ENCODE measurements at regions not wholly inside any gene's neighbourhood (a gene's known extent, or its start where the extent isn't known, plus 50 kb on each side); places are given as distances from the start of the nearest gene placed in this dataset.
"Not testable (repeated sequence)": the region's sequence is repeated elsewhere in the genome, so short reads cannot be mapped to it uniquely, and the experiment has no call there.

DNA sequence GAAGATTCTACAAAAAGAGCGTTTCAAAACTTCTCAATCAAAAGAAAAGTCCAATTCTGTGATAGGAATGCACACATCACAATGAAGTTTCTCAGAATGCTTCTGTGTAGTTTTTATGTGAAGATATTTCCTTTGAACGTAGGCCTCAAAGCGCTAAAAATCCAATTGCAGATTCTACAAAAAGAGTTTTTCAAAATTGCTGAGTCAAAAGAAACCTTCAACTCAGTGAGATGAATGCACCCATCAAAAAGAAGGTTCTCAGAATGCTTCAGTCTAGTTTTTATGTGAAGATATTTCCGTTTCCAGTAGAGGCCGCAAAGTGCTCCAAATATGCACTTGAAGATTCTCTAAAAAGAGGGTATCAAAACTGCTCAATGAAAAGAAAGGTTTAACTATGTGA, 319.7 kb upstream of the DEFB115 start:
- DNase-seq (ENCODE audit: low spot score): no peak
- TF ChIP-seq, protein P1, sequence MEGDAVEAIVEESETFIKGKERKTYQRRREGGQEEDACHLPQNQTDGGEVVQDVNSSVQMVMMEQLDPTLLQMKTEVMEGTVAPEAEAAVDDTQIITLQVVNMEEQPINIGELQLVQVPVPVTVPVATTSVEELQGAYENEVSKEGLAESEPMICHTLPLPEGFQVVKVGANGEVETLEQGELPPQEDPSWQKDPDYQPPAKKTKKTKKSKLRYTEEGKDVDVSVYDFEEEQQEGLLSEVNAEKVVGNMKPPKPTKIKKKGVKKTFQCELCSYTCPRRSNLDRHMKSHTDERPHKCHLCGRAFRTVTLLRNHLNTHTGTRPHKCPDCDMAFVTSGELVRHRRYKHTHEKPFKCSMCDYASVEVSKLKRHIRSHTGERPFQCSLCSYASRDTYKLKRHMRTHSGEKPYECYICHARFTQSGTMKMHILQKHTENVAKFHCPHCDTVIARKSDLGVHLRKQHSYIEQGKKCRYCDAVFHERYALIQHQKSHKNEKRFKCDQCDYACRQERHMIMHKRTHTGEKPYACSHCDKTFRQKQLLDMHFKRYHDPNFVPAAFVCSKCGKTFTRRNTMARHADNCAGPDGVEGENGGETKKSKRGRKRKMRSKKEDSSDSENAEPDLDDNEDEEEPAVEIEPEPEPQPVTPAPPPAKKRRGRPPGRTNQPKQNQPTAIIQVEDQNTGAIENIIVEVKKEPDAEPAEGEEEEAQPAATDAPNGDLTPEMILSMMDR (IDR thresholded peaks at IDR 0.05; ENCODE audit: borderline replicate concordance, control extremely low read depth, extremely low read depth, insufficient read depth, missing control alignments): no peak
- in situ Hi-C loops (cut with MboI; ENCODE audit: low sequenced_read_pairs, unreplicated experiment): no loop called here

DNA sequence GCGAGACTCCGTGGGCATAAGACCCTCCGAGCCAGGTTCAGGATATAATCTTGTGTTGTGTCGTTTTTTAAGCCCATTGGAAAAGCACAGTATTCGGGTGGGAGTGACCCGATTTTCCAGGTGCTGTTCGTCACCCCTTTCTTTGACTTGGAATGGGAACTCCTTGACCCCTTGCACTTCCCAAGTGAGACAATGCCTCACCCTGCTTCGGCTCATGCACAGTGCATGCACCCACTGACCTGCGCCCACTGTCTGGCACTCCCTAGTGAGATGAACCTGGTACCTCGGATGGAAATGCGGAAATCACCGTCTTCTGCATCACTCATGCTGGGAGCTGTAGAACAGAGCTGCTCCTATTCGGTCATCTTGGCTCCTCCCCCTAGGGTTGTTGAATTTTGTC, 307.7 kb upstream of the DEFB115 start:
- TF ChIP-seq, protein P1 (IDR thresholded peaks at IDR 0.05; ENCODE audit: borderline replicate concordance, control extremely low read depth, extremely low read depth, insufficient read depth, missing control alignments): no peak
- DNase-seq (ENCODE audit: low spot score): no peak
- in situ Hi-C loops (cut with MboI; ENCODE audit: low sequenced_read_pairs, unreplicated experiment): no loop called here

DNA sequence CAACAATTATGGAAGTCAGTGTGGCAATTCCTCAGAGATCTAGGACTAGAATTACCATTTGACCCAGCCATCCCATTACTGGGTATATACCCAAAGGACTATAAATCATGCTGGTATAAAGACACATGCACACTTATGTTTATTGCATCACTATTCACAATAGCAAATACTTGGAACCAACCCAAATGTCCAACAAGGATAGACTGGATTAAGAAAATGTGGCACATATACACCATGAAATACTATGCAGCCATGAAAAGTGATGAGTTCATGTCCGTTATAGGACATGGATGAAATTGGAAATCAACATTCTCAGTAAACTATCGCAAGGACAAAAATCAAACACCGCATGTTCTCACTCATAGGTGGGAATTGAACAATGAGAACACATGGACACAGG, 306.4 kb upstream of the DEFB115 start:
- DNase-seq (ENCODE audit: low spot score); in situ Hi-C loops (cut with MboI; ENCODE audit: low sequenced_read_pairs, unreplicated experiment): not testable (repeated sequence)

DNA sequence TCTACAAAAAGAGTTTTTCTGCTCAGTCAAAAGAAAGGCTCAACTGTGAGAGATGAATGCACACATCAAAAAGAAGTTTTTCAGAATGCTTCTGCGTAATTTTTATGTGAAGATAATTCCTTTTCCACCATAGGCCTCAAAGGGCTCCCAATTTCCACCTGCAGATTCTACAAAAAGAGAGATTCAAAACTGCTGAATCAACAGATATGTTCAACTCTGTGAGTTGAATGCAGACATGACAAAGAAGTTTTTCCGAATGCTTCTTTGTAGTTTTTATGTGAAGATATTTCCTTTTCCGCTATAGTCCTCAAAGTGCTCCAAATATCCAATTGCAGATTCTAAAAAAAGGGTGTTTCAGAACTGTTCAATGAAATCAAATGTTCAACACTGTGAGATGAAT, 300.8 kb upstream of the DEFB115 start:
- in situ Hi-C loops (cut with MboI; ENCODE audit: low sequenced_read_pairs, unreplicated experiment); DNase-seq (ENCODE audit: low spot score): not testable (repeated sequence)

DNA sequence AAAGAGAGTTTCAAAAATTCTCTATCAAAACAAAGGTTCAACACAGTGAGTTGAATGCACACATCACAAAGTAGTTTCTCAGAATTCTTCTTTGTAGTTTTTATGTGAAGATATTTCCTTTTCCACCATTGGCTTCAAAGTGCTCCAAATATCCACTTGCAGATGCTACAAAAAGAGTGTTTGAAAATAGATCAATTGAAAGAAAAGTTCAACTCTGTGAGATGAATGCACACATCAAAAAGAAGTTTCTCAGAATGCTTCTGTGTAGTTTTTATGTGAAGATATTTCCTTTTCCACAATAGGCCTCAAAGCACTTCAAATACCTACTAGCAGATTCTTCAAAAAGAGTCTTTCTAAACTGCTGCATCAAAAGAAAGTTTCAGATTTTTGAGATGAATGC, 298.3 kb upstream of the DEFB115 start:
- DNase-seq (ENCODE audit: low spot score); in situ Hi-C loops (cut with MboI; ENCODE audit: low sequenced_read_pairs, unreplicated experiment): not testable (repeated sequence)

DNA sequence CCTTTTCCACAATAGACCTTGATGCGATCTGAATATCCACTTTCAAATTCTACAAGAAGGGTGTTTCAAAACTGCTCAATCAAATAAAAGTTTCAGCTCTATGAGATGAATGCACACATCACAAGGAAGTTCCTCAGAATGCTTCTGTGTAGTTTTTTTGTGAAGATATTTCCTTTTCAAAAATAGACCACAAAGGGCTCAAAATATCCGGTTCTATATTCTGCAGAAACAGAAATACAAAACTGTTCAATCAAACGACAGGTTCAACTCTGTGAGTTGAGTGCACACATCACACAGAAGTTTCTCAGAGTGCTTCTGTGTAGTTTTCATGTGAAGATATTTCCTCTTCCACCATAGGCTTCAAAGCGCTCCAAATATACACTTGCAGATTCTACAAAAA, 293.9 kb upstream of the DEFB115 start:
- TF ChIP-seq, protein P1 (IDR thresholded peaks at IDR 0.05; ENCODE audit: borderline replicate concordance, control extremely low read depth, extremely low read depth, insufficient read depth, missing control alignments): no peak
- DNase-seq (ENCODE audit: low spot score): no peak

DNA sequence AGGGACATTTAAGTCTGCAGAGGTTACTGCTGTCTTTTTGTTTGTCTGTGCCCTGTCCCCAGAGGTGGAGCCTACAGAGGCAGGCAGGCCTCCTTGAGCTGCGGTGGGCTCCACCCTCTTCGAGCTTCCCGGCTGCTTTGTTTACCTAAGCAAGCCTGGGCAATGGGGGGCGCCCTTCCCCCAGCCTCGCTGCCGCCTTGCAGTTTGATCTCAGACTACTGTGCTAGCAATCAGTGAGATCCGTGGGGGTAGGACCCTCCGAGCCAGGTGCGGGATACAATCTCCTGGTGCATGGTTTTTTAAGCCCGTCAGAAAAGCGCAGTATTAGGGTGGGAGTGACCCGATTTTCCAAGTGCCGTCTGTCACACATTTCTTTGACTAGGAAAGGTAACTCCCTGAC, 281.6 kb upstream of the DEFB115 start:
- DNase-seq (ENCODE audit: low spot score); in situ Hi-C loops (cut with MboI; ENCODE audit: low sequenced_read_pairs, unreplicated experiment): not testable (repeated sequence)

More for the DNA sequence above, 293.9 kb upstream of the DEFB115 start:
- in situ Hi-C loops (cut with MboI; ENCODE audit: low sequenced_read_pairs, unreplicated experiment): no loop called here

DNA sequence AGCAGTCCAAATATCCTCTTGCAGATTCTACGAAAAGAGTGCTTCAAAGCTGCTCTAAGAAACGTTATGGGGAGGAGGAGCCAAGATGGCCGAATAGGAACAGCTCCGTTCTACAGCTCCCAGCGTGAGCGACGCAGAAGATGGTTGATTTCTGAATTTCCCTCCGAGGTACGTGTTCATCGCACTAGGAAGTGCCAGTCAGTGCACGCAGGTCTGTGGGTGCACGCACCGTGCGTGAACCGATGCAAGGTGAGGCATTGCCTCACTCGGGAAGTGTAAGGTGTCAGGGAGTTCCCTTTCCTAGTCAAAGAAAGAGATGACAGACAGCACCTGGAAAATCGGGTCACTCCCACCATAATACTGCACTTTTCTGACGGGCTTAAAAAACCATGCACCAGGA, 272.1 kb upstream of the DEFB115 start:
- TF ChIP-seq, protein P1 (IDR thresholded peaks at IDR 0.05; ENCODE audit: borderline replicate concordance, control extremely low read depth, extremely low read depth, insufficient read depth, missing control alignments): no peak
- in situ Hi-C loops (cut with MboI; ENCODE audit: low sequenced_read_pairs, unreplicated experiment): no loop called here

More for the DNA sequence above, 272.1 kb upstream of the DEFB115 start:
- DNase-seq (ENCODE audit: low spot score): no peak
